SK-N-SH treated with all-trans-retinoic acid at 6 μM for 48 hours (cell line): ENCODE measurements at regions not wholly inside any gene's neighbourhood (a gene's known extent, or its start where the extent isn't known, plus 50 kb on each side); places are given as distances from the start of the nearest gene placed in this dataset.

ENCODE experiments used
- ARNTL ChIP-seq: fragments of 450-650 bp; formaldehyde crosslinking; IDR thresholded peaks from 2 replicates; pipeline ENCODE4 v1.5.0; 2020; ENCODE audit warnings: low read depth, mild to moderate bottlenecking, moderate library complexity, borderline replicate concordance
- GLIS3 ChIP-seq: fragments of 250-450 bp; sonication (Bioruptor Pico); IDR thresholded peaks from 2 replicates; pipeline ENCODE4 v1.5.0; 2020; ENCODE audit warnings: mild to moderate bottlenecking, moderate library complexity
- ISL1 ChIP-seq: fragments of 250-450 bp; sonication (Bioruptor Pico); IDR thresholded peaks from 2 replicates; pipeline ENCODE4 v2.1.2; 2022; ENCODE audit warnings: mild to moderate bottlenecking, moderate library complexity
- RARB ChIP-seq: fragments of 250-450 bp; sonication (Bioruptor Pico); IDR thresholded peaks from 2 replicates; pipeline ENCODE4 v1.8.0; 2021; ENCODE audit warnings: mild to moderate bottlenecking, moderate library complexity
- TCF4 ChIP-seq: fragments of 250-450 bp; sonication (Bioruptor Pico); IDR thresholded peaks from 2 replicates; pipeline ENCODE4 v1.8.0; 2021; ENCODE audit warnings: mild to moderate bottlenecking, moderate library complexity, borderline replicate concordance
- ZC3H10 ChIP-seq: fragments of 250-450 bp; sonication (Bioruptor Pico); IDR thresholded peaks from 2 replicates; pipeline ENCODE4 v1.5.1; 2021; ENCODE audit warnings: mild to moderate bottlenecking, moderate library complexity
- ZFP30 ChIP-seq: fragments of 450-650 bp; formaldehyde crosslinking; IDR thresholded peaks from 2 replicates; pipeline ENCODE4 v1.5.0; 2022; ENCODE audit warnings: mild to moderate bottlenecking, moderate library complexity
- ZNF8 ChIP-seq: fragments of 450-650 bp; formaldehyde crosslinking; IDR thresholded peaks from 2 replicates; pipeline ENCODE4 v1.5.0; 2020; ENCODE audit warnings: mild to moderate bottlenecking, moderate library complexity
- TF ChIP-seq, protein P1 (sequence below): fragments of 250-450 bp; sonication (Bioruptor Pico); IDR thresholded peaks from 2 replicates; pipeline ENCODE4 v1.5.1; 2020; ENCODE audit warnings: low read depth, mild to moderate bottlenecking, moderate library complexity
- TF ChIP-seq, protein P2 (sequence below): fragments of 250-450 bp; sonication (Bioruptor Pico); IDR thresholded peaks from 2 replicates; pipeline ENCODE4 v1.5.0; 2020; ENCODE audit warnings: mild to moderate bottlenecking, moderate library complexity

GRCh38 chr10:29908962-29909361 lies 150.4 kb downstream of the JCAD start:
- TF ChIP-seq RARB (CRISPR knock-in tag), result no peak
- no peak for TF ChIP-seq ZC3H10 (CRISPR knock-in tag)
- no peak for TF ChIP-seq GLIS3 (CRISPR knock-in tag)
- TF ChIP-seq ARNTL (CRISPR knock-in tag), result no peak
- no peak for TF ChIP-seq ZFP30 (CRISPR knock-in tag)
- no peak for TF ChIP-seq ZNF8 (CRISPR knock-in tag)
- TF ChIP-seq, protein P1, sequence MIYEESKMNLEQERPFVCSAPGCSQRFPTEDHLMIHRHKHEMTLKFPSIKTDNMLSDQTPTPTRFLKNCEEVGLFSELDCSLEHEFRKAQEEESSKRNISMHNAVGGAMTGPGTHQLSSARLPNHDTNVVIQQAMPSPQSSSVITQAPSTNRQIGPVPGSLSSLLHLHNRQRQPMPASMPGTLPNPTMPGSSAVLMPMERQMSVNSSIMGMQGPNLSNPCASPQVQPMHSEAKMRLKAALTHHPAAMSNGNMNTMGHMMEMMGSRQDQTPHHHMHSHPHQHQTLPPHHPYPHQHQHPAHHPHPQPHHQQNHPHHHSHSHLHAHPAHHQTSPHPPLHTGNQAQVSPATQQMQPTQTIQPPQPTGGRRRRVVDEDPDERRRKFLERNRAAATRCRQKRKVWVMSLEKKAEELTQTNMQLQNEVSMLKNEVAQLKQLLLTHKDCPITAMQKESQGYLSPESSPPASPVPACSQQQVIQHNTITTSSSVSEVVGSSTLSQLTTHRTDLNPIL (CRISPR knock-in tag), result no peak
- no peak for TF ChIP-seq TCF4 (CRISPR knock-in tag)
- TF ChIP-seq, protein P2, sequence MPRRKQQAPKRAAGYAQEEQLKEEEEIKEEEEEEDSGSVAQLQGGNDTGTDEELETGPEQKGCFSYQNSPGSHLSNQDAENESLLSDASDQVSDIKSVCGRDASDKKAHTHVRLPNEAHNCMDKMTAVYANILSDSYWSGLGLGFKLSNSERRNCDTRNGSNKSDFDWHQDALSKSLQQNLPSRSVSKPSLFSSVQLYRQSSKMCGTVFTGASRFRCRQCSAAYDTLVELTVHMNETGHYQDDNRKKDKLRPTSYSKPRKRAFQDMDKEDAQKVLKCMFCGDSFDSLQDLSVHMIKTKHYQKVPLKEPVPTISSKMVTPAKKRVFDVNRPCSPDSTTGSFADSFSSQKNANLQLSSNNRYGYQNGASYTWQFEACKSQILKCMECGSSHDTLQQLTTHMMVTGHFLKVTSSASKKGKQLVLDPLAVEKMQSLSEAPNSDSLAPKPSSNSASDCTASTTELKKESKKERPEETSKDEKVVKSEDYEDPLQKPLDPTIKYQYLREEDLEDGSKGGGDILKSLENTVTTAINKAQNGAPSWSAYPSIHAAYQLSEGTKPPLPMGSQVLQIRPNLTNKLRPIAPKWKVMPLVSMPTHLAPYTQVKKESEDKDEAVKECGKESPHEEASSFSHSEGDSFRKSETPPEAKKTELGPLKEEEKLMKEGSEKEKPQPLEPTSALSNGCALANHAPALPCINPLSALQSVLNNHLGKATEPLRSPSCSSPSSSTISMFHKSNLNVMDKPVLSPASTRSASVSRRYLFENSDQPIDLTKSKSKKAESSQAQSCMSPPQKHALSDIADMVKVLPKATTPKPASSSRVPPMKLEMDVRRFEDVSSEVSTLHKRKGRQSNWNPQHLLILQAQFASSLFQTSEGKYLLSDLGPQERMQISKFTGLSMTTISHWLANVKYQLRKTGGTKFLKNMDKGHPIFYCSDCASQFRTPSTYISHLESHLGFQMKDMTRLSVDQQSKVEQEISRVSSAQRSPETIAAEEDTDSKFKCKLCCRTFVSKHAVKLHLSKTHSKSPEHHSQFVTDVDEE (CRISPR knock-in tag), result no peak
- TF ChIP-seq ISL1 (CRISPR knock-in tag), result no peak
